ENCODE measurements at regions not wholly inside any gene's neighbourhood (a gene's known extent, or its start where the extent isn't known, plus 50 kb on each side); places are given as distances from the start of the nearest gene placed in this dataset.

DNA sequence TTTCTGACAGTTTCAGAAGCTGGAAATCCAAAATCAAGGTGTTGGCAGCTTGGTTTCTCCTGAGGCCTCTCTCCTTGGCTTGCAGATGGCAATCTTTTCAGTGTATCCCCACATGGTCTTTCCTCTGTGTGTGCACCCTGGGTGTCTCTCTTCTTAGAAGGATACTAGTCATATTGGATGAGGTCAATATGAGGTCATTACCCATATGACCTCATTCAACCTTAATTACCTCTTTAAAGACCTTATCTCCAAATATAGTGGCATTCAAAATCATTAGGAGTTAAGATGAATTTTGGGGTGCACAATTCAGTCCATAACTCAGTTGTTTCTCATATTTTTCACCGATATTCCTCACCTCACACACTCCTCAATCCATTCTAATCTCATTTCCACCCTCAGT is 92.4 kb upstream of the TGM3 start:
- WGBS, 10 experiments = 71 to 100% (median 83%) methylated on average over 1 of the region's 1 CpG; no CpG with 5 or more reads in 4 of the 10 experiments
- in situ Hi-C loops (cut with MboI; ENCODE audit: low pct_unique_long_range_greater_than_20kb in 2 of 9, low sequenced_read_pairs in 9 of 9, unreplicated experiment in 9 of 9) = loop anchor here in 5 of 9 experiments (25.0 kb wide), 1 partner anchor 259 kb away; the partner anchor contains the start of gene SNRPB (in 5 of the 5)

GRCh38 chr20:2204021-2204420 is 91.8 kb upstream of the TGM3 start:
- no peak overlapping the region for H3K4me3 ChIP-seq
- 50 to 100% (median 100%) methylated on average over 1 to 3 of the region's 3 CpGs for WGBS, 10 experiments
- H3K4me1 ChIP-seq (replicated peaks in 1 of 2) = peaks cover 0 to 2% of the 10 kb centered on the region in 2 donors
- in situ Hi-C loops (cut with MboI; ENCODE audit: low pct_unique_long_range_greater_than_20kb in 2 of 9, low sequenced_read_pairs in 9 of 9, unreplicated experiment in 9 of 9) = loop anchor here in 5 of 9 experiments (25.0 kb wide), 1 partner anchor 258 kb away; the partner anchor contains the start of gene SNRPB (in 5 of the 5)
- no peak overlapping the region for H3K27ac ChIP-seq
- ATAC-seq (replicated peaks in 6 of 8) = no peak

More for the DNA sequence above, 92.4 kb upstream of the TGM3 start:
- no peak overlapping the region for H3K4me3 ChIP-seq
- peaks cover 0 to 2% of the 10 kb centered on the region in 2 donors for H3K4me1 ChIP-seq (replicated peaks in 1 of 2)
- H3K27ac ChIP-seq = no peak overlapping the region
- ATAC-seq (replicated peaks in 6 of 8) = no peak

- in situ Hi-C loops (cut with MboI; ENCODE audit: low pct_unique_long_range_greater_than_20kb in 2 of 9, low sequenced_read_pairs in 9 of 9, unreplicated experiment in 9 of 9) = loop anchor here in 5 of 9 experiments (25.0 kb wide), 1 partner anchor 255 kb away; the partner anchor contains the start of gene SNRPB (in 5 of the 5)
- peak; percentile 87 to 97 (median 90) for ATAC-seq (replicated peaks in 6 of 8)
- WGBS, 10 experiments = 0 to 35% (median 7%) methylated on average over 2 to 39 of the region's 82 CpGs; no CpG with 5 or more reads in 3 of the 10 experiments
- H3K4me3 ChIP-seq = peak overlapping the region; percentile 43 to 64 (median 46)
- peak overlapping the region in 1 of 2 donors; percentile 28 for H3K27ac ChIP-seq
- H3K4me1 ChIP-seq (replicated peaks in 1 of 2) = peaks cover 0 to 2% of the 10 kb centered on the region in 2 donors
Measured at GRCh38 chr20:2206957-2207769, 88.6 kb upstream of the TGM3 start.

DNA sequence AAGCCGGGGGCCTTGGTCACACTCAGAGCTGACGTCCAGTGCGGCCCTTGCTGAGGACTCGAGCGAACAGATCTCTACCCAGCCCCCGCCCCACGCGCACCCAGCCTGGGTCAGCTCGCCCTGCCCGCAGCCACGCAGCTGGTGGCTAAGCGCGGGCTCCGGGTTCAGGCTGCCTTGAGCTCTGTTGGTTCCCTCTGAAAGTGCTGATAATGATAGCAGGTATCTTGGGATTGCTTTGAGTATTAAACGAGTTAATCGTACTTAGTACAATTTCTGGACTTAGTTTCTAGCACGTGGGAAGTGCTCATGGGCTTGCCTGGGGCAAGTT is 88.1 kb upstream of the TGM3 start:
- in situ Hi-C loops (cut with MboI; ENCODE audit: low pct_unique_long_range_greater_than_20kb in 2 of 9, low sequenced_read_pairs in 9 of 9, unreplicated experiment in 9 of 9) = loop anchor here in 5 of 9 experiments (25.0 kb wide), 1 partner anchor 255 kb away; the partner anchor contains the start of gene SNRPB (in 5 of the 5)
- no peak overlapping the region for H3K27ac ChIP-seq
- H3K4me1 ChIP-seq (replicated peaks in 1 of 2) = peaks cover 0 to 2% of the 10 kb centered on the region in 2 donors
- ATAC-seq (replicated peaks in 6 of 8) = no peak
- WGBS, 10 experiments = 0 to 33% (median 10%) methylated on average over 1 to 4 of the region's 17 CpGs; no CpG with 5 or more reads in 3 of the 10 experiments
- peak overlapping the region; percentile 43 to 64 (median 46) for H3K4me3 ChIP-seq

DNA sequence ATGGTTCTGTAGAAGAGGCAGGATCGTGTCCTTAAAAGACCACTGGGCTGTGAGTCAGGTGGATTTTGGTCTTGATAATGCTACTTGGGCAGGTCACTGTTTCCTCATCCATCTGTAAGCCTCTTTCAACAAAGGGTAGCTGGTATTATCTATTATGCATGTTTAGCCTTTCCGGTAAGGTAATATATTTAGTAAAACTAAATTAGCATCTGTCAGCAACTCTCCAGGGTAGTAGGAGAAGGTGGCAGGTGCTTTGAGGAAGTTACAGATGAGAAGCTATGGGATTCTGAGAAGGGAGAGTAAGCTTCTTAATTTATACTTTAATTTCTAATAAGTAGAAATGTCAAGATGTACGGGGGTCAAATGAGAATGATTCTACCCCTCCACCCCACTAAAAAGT is 86.9 kb upstream of the TGM3 start:
- no peak overlapping the region for H3K27ac ChIP-seq
- WGBS, 10 experiments = 40 to 100% (median 72%) methylated on average over 1 to 3 of the region's 3 CpGs; no CpG with 5 or more reads in 1 of the 10 experiments
- H3K4me1 ChIP-seq (replicated peaks in 1 of 2) = peaks cover 0 to 2% of the 10 kb centered on the region in 2 donors
- in situ Hi-C loops (cut with MboI; ENCODE audit: low pct_unique_long_range_greater_than_20kb in 2 of 9, low sequenced_read_pairs in 9 of 9, unreplicated experiment in 9 of 9) = loop anchor here in 5 of 9 experiments (25.0 kb wide), 1 partner anchor 253 kb away; the partner anchor contains the start of gene SNRPB (in 5 of the 5)
- ATAC-seq (replicated peaks in 6 of 8) = no peak
- H3K4me3 ChIP-seq = no peak overlapping the region

DNA sequence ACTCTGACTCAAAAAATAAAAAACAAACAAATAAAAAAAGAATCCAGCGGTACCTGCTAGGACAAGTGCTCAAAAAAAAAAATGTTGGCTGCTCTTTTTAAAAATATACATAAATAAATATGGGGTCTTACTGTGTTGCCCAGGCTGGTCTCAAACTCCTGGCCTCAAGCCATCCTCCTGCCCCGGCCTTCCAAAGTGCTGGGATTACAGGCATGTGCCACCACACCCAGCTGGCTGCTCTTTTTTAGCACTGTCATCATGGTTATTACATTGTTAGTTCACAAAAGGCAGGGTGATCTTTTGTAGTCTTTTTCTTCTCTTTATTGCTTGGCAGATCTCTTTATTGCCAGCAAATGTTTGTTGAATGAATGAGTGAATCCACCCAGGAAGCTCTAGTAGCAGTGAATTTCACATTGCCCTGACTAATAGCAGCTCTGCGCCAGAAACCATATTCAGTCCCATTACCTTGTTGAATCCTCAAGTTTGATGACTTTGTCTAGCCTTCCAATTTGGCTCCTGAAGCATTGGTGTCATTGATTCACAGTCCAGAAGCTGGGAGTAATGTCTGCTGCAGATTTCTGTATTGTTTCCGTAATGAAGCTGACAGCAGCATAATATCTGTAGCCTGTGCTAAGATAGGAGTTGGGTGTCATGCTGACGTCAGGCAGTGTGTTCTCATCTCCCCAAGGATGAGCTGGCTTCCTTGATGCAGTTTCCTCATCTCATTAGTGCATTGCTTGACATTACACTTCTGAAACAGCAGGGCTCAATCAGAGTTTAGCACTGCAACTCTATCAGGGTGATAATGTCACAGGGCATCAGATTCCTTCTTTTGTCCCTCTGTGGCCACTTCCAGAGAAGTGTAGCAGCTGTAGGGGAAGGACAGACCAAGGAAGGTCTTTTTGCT is 84.9 kb upstream of the TGM3 start:
- Histone ChIP-seq H3K4me3 (no peak overlapping the region), H3K27ac (no peak overlapping the region), H3K4me1 (replicated peaks in 1 of 2) (peaks cover 0 to 2% of the 10 kb centered on the region in 2 donors)
- peak in 5 of 8 experiments; percentile 12 to 67 (median 60) for ATAC-seq (replicated peaks in 6 of 8)
- in situ Hi-C loops (cut with MboI; ENCODE audit: low pct_unique_long_range_greater_than_20kb in 2 of 9, low sequenced_read_pairs in 9 of 9, unreplicated experiment in 9 of 9) = loop anchor here in 5 of 9 experiments (25.0 kb wide), 1 partner anchor 251 kb away; the partner anchor contains the start of gene SNRPB (in 5 of the 5)
- WGBS, 10 experiments = 49 to 100% (median 97%) methylated on average over 1 to 4 of the region's 5 CpGs; no CpG with 5 or more reads in 1 of the 10 experiments

DNA sequence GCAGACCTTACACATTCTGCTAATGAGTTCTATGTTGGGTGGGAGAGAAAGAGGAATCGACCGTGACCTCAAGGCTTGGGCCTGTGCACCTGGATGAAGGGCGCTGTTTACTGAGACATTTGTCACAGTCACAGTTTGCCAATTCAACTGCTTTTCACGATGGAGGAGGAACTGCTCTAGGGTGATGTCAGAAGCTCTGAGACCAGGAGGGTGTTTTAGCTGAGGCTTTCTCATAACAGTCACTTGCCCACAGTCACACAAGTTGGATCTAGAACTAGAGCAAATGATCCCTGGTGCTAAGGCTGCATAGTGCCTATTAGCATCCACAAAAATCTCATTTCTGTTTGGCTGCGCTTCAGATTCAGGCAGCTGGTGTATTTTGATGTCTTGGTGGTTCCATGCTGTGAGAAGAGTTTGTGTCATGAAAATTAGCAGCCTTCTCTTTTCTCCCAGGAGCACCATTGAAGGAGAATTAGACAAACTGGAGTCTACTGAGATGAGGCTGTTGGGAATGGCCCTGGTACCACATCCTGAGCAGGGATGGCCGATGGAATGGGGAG is 83.3 kb upstream of the TGM3 start:
- 80 to 100% (median 98%) methylated on average over 1 to 5 of the region's 6 CpGs; no CpG with 5 or more reads in 5 of the 10 experiments for WGBS, 10 experiments
- in situ Hi-C loops (cut with MboI; ENCODE audit: low pct_unique_long_range_greater_than_20kb in 2 of 9, low sequenced_read_pairs in 9 of 9, unreplicated experiment in 9 of 9) = loop anchor here in 5 of 9 experiments (25.0 kb wide), 1 partner anchor 250 kb away; the partner anchor contains the start of gene SNRPB (in 5 of the 5)
- Histone ChIP-seq H3K4me3 (no peak overlapping the region), H3K27ac (no peak overlapping the region), H3K4me1 (replicated peaks in 1 of 2) (peaks cover 0 to 2% of the 10 kb centered on the region in 2 donors)
- ATAC-seq (replicated peaks in 6 of 8) = no peak

DNA sequence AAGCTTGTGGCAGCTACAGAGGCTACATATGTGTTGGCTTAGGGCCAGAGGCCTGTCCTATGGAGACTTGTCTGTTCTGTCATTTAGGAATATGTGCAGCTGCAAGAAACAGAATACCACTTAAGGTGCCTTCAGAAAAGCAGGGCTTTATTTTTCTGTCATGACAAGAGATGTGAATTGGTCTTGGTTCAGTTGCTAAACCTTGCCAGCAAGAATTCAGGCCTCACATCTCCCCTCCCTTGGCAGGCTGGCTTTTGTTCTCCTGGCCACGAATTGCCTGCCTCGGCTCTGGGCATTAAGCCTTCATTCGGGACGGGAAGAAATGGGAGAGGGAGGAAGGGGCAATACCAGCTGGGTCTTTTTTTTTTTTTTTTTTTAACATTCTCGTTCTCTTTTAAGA is 82.4 kb upstream of the TGM3 start:
- in situ Hi-C loops (cut with MboI; ENCODE audit: low pct_unique_long_range_greater_than_20kb in 2 of 9, low sequenced_read_pairs in 9 of 9, unreplicated experiment in 9 of 9) = loop anchor here in 5 of 9 experiments (25.0 kb wide), 1 partner anchor 249 kb away; the partner anchor contains the start of gene SNRPB (in 5 of the 5)
- Histone ChIP-seq H3K27ac (no peak overlapping the region), H3K4me1 (replicated peaks in 1 of 2) (no peaks in the 10 kb centered on the region), H3K4me3 (no peak overlapping the region)
- ATAC-seq (replicated peaks in 6 of 8) = no peak
- 33 to 85% (median 49%) methylated on average over 1 to 5 of the region's 5 CpGs; no CpG with 5 or more reads in 2 of the 10 experiments for whole genome bisulfite sequencing, 10 experiments

DNA sequence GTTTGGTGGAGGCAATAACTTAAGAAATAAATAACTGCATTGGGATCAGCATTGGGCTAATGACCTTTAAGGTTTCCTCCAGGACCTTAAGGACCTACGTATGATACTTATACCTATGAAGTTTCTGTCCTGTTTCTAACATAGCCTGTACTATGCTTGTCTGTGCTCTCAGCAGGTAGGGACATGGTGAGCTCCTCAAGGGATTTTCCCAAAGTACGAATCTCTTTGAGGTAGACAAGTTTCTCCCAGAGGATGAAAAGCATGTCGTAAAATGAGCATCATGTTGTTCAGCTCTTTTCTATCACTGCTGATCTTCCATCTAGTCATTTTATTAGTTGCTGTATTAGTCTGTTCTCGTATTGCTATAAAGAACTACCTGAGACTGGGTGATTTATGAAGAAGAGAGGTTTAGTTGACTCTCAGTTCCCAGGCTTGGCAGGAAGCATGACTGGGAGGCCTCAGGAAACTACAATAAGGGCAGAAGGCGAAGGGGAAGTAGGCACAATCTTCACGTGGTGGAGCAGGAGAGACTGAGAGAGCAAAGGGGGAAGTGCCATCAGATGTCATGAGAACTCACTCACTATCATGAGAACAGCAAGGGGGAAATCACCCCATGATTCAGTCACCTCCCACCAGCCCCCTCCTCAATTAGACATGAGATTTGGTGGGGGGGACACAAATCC is 77.8 kb upstream of the TGM3 start:
- ATAC-seq (replicated peaks in 6 of 8) = no peak
- in situ Hi-C loops (cut with MboI; ENCODE audit: low pct_unique_long_range_greater_than_20kb in 2 of 9, low sequenced_read_pairs in 9 of 9, unreplicated experiment in 9 of 9) = loop anchor here in 5 of 9 experiments (25.0 kb wide), 1 partner anchor 244 kb away; the partner anchor contains the start of gene SNRPB (in 5 of the 5)
- 60 to 100% (median 91%) methylated on average over 1 to 5 of the region's 6 CpGs for WGBS, 10 experiments
- Histone ChIP-seq H3K27ac (no peak overlapping the region), H3K4me3 (no peak overlapping the region), H3K4me1 (replicated peaks in 1 of 2) (no peaks in the 10 kb centered on the region)

- in situ Hi-C loops (cut with MboI; ENCODE audit: low pct_unique_long_range_greater_than_20kb in 2 of 9, low sequenced_read_pairs in 9 of 9, unreplicated experiment in 9 of 9) = loop anchor here in 5 of 9 experiments (25.0 kb wide), 1 partner anchor 243 kb away; the partner anchor contains the start of gene SNRPB (in 5 of the 5)
- no peak for ATAC-seq (replicated peaks in 6 of 8)
- Histone ChIP-seq H3K4me1 (replicated peaks in 1 of 2) (no peaks in the 10 kb centered on the region), H3K27ac (no peak overlapping the region), H3K4me3 (no peak overlapping the region)
- WGBS, 10 experiments = 43 to 90% (median 66%) methylated on average over 1 to 2 of the region's 2 CpGs; no CpG with 5 or more reads in 1 of the 10 experiments
Measured at GRCh38 chr20:2219481-2220006, 76.3 kb upstream of the TGM3 start.

GRCh38 chr20:2220298-2220697 is 75.5 kb upstream of the TGM3 start:
- ATAC-seq (replicated peaks in 6 of 8) = no peak
- Histone ChIP-seq H3K27ac (no peak overlapping the region), H3K4me1 (replicated peaks in 1 of 2) (no peaks in the 10 kb centered on the region), H3K4me3 (no peak overlapping the region)
- WGBS, 10 experiments = 0 to 88% (median 67%) methylated on average over 1 to 2 of the region's 2 CpGs; no CpG with 5 or more reads in 3 of the 10 experiments
- in situ Hi-C loops (cut with MboI; ENCODE audit: low pct_unique_long_range_greater_than_20kb in 2 of 9, low sequenced_read_pairs in 9 of 9, unreplicated experiment in 9 of 9) = loop anchor here in 5 of 9 experiments (25.0 kb wide), 1 partner anchor 242 kb away; the partner anchor contains the start of gene SNRPB (in 5 of the 5)

All from motor neuron (in vitro differentiated cells).